ENCODE measurements at regions not wholly inside any gene's neighbourhood (a gene's known extent, or its start where the extent isn't known, plus 50 kb on each side); places are given as distances from the start of the nearest gene placed in this dataset.

- no peak overlapping the region for H3K4me2 ChIP-seq (ENCODE audit: low read length)
- H3K27me3 ChIP-seq (ENCODE audit: low read depth, low read length) = no peaks in the 10 kb centered on the region
- no peak overlapping the region for H2AFZ ChIP-seq (ENCODE audit: low read depth, low read length)
- no peaks in the 10 kb centered on the region for H3K4me1 ChIP-seq (ENCODE audit: low read length)
- H3K9me3 ChIP-seq (ENCODE audit: insufficient read depth, low read length) = no peaks in the 10 kb centered on the region
- H3K36me3 ChIP-seq (replicated peaks; ENCODE audit: low read depth, low read length) = no peaks in the 10 kb centered on the region
- no peak overlapping the region for H3K27ac ChIP-seq (ENCODE audit: low read length)
- no peaks in the 10 kb centered on the region for H3K79me2 ChIP-seq (ENCODE audit: low read length)
- no peak overlapping the region for H3K4me3 ChIP-seq (ENCODE audit: low read length)
- TF ChIP-seq, protein P1, sequence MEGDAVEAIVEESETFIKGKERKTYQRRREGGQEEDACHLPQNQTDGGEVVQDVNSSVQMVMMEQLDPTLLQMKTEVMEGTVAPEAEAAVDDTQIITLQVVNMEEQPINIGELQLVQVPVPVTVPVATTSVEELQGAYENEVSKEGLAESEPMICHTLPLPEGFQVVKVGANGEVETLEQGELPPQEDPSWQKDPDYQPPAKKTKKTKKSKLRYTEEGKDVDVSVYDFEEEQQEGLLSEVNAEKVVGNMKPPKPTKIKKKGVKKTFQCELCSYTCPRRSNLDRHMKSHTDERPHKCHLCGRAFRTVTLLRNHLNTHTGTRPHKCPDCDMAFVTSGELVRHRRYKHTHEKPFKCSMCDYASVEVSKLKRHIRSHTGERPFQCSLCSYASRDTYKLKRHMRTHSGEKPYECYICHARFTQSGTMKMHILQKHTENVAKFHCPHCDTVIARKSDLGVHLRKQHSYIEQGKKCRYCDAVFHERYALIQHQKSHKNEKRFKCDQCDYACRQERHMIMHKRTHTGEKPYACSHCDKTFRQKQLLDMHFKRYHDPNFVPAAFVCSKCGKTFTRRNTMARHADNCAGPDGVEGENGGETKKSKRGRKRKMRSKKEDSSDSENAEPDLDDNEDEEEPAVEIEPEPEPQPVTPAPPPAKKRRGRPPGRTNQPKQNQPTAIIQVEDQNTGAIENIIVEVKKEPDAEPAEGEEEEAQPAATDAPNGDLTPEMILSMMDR (IDR thresholded peaks at IDR 0.05; ENCODE audit: low read depth, low read length) = no peak
- no peak for TF ChIP-seq EZH2phosphoT487 (IDR thresholded peaks at IDR 0.05; ENCODE audit: low read depth)
- H3K9ac ChIP-seq (ENCODE audit: low read length) = no peak overlapping the region
- H4K20me1 ChIP-seq (ENCODE audit: insufficient read depth, low read length) = no peaks in the 10 kb centered on the region
Observed at GRCh38 chr2:198782734-198783133, 675.0 kb downstream of the SATB2 start.

GRCh38 chr2:198776616-198777406, 680.9 kb downstream of the SATB2 start:
- no peak overlapping the region for H3K4me3 ChIP-seq (ENCODE audit: low read length)
- H3K9me3 ChIP-seq (ENCODE audit: insufficient read depth, low read length) = no peaks in the 10 kb centered on the region
- no peak overlapping the region for H3K4me2 ChIP-seq (ENCODE audit: low read length)
- H3K9ac ChIP-seq (ENCODE audit: low read length) = no peak overlapping the region
- TF ChIP-seq, protein P1 (IDR thresholded peaks at IDR 0.05; ENCODE audit: low read depth, low read length) = no peak
- no peak for TF ChIP-seq EZH2phosphoT487 (IDR thresholded peaks at IDR 0.05; ENCODE audit: low read depth)
- no peaks in the 10 kb centered on the region for H3K36me3 ChIP-seq (replicated peaks; ENCODE audit: low read depth, low read length)
- no peak overlapping the region for H2AFZ ChIP-seq (ENCODE audit: low read depth, low read length)
- H4K20me1 ChIP-seq (ENCODE audit: insufficient read depth, low read length) = no peaks in the 10 kb centered on the region
- no peaks in the 10 kb centered on the region for H3K79me2 ChIP-seq (ENCODE audit: low read length)
- H3K4me1 ChIP-seq (ENCODE audit: low read length) = no peaks in the 10 kb centered on the region
- H3K27ac ChIP-seq (ENCODE audit: low read length) = no peak overlapping the region
- H3K27me3 ChIP-seq (ENCODE audit: low read depth, low read length) = 0 out of 2 replicates have a peak, but pooled peaks cover 3% of the 10 kb centered on the region

GRCh38 chr2:198775737-198776136, 682.0 kb downstream of the SATB2 start:
- TF ChIP-seq, protein P1 (IDR thresholded peaks at IDR 0.05; ENCODE audit: low read depth, low read length) = no peak
- TF ChIP-seq EZH2phosphoT487 (IDR thresholded peaks at IDR 0.05; ENCODE audit: low read depth) = no peak

GRCh38 chr2:198774576-198774975, 683.2 kb downstream of the SATB2 start:
- TF ChIP-seq, protein P1 (IDR thresholded peaks at IDR 0.05; ENCODE audit: low read depth, low read length) = no peak
- TF ChIP-seq EZH2phosphoT487 (IDR thresholded peaks at IDR 0.05; ENCODE audit: low read depth) = no peak
- H4K20me1 ChIP-seq (ENCODE audit: insufficient read depth, low read length) = no peaks in the 10 kb centered on the region
- no peaks in the 10 kb centered on the region for H3K4me1 ChIP-seq (ENCODE audit: low read length)
- no peak overlapping the region for H2AFZ ChIP-seq (ENCODE audit: low read depth, low read length)
- H3K27ac ChIP-seq (ENCODE audit: low read length) = no peak overlapping the region
- H3K9me3 ChIP-seq (ENCODE audit: insufficient read depth, low read length) = no peaks in the 10 kb centered on the region
- H3K27me3 ChIP-seq (ENCODE audit: low read depth, low read length) = 0 out of 2 replicates have a peak, but pooled peaks cover 3% of the 10 kb centered on the region
- no peak overlapping the region for H3K9ac ChIP-seq (ENCODE audit: low read length)
- no peaks in the 10 kb centered on the region for H3K36me3 ChIP-seq (replicated peaks; ENCODE audit: low read depth, low read length)
- H3K4me3 ChIP-seq (ENCODE audit: low read length) = no peak overlapping the region
- no peak overlapping the region for H3K4me2 ChIP-seq (ENCODE audit: low read length)
- H3K79me2 ChIP-seq (ENCODE audit: low read length) = no peaks in the 10 kb centered on the region

More at GRCh38 chr2:198775737-198776136, 682.0 kb downstream of the SATB2 start:
- Histone ChIP-seq H3K4me2 (ENCODE audit: low read length) (no peak overlapping the region), H3K4me1 (ENCODE audit: low read length) (no peaks in the 10 kb centered on the region), H3K27me3 (ENCODE audit: low read depth, low read length) (0 out of 2 replicates have a peak, but pooled peaks cover 3% of the 10 kb centered on the region), H3K27ac (ENCODE audit: low read length) (no peak overlapping the region), H3K9me3 (ENCODE audit: insufficient read depth, low read length) (no peaks in the 10 kb centered on the region), H3K36me3 (replicated peaks; ENCODE audit: low read depth, low read length) (no peaks in the 10 kb centered on the region), H4K20me1 (ENCODE audit: insufficient read depth, low read length) (no peaks in the 10 kb centered on the region), H3K79me2 (ENCODE audit: low read length) (no peaks in the 10 kb centered on the region), H3K9ac (ENCODE audit: low read length) (no peak overlapping the region), H3K4me3 (ENCODE audit: low read length) (no peak overlapping the region), H2AFZ (ENCODE audit: low read depth, low read length) (0 out of 2 replicates have a peak overlapping the region, but pooled peaks have one; percentile 35)

All from OCI-LY3 (cell line).